GM23248 (cell line): ENCODE measurements at regions not wholly inside any gene's neighbourhood (a gene's known extent, or its start where the extent isn't known, plus 50 kb on each side); places are given as distances from the start of the nearest gene placed in this dataset.

Experiments
- EZH2 ChIP-seq: fragments of 200-600 bp; sonication (generic); IDR thresholded peaks from 2 replicates; pipeline ENCODE4 v1.6.1; 2018; ENCODE audit warnings: antibody characterized with exemption, mild to moderate bottlenecking; ENCODE audit not compliant: insufficient read depth, poor library complexity, severe bottlenecking
- EZH2phosphoT487 ChIP-seq: fragments of 200-600 bp; sonication (generic); IDR thresholded peaks from 2 replicates; pipeline ENCODE4 v1.6.1; 2018; ENCODE audit warnings: antibody characterized with exemption, moderate library complexity, mild to moderate bottlenecking, low read depth; ENCODE audit not compliant: insufficient read depth

GRCh38 chr5:2179861-2180260 lies 297.1 kb upstream of the IRX4 start:
- TF ChIP-seq EZH2phosphoT487 (no peak), EZH2 (no peak)
